Upper lobe of left lung (tissue), 4 donors: ENCODE measurements at regions not wholly inside any gene's neighbourhood (a gene's known extent, or its start where the extent isn't known, plus 50 kb on each side); places are given as distances from the start of the nearest gene placed in this dataset.

Experiments
- EP300 ChIP-seq, 4 donors: sonication (generic); formaldehyde crosslinking; IDR thresholded peaks; one replicate each; pipeline ENCODE4 v1.5.1; 2017; ENCODE audit warnings: antibody characterized with exemption in 4 of 4, control low read depth in 2 of 4
- POLR2AphosphoS5 ChIP-seq, 2 donors: sonication (generic); formaldehyde crosslinking; IDR thresholded peaks; one replicate each; pipeline ENCODE4 v1.5.1; 2017; ENCODE audit warnings: antibody characterized with exemption in 2 of 2
- TF ChIP-seq, protein P1 (sequence below), 6 experiments: fragments of 450-650 bp in 4 of 6; fragments of 200-600 bp in 2 of 6; sonication (generic) in 2 of 6; IDR thresholded peaks; one replicate each; pipeline ENCODE4 v1.5.1; 2016 to 2019; ENCODE audit warnings: antibody characterized with exemption in 6 of 6

DNA sequence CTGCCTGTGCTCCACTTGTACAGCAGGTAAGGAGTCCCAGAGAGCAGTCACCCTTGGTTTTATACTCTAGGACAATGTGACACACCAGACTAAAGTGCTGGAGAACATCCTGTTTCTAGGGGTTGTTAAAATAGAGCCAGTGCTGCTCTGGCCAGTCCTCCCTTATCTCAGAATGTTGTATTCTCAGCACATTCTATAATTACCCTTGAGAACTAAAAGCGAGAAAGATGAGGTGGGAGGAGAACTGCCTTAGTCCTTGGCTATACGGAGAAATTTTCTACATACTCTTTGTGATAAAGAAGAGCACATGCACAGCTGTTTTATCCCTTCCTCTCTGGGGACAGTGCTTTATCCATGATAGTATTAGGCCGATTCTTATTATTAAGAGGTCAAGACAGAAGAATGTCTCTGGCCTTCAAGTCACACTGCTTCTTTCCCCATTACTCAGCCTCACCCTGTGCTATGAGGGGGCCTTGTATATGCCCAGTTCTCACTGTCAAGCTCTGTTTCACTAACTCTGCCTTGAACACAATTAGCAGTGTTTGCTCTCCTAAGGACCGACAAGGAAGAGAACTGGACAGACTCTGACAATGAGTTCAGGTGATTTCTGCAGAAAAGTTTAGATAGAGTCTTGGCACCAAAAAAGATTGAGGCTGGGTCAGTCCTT lies 385.8 kb downstream of the TRIB2 start:
- TF ChIP-seq EP300 (IDR thresholded peaks at IDR 0.05) (no peak), POLR2AphosphoS5 (IDR thresholded peaks at IDR 0.05) (no peak)
- TF ChIP-seq, protein P1, sequence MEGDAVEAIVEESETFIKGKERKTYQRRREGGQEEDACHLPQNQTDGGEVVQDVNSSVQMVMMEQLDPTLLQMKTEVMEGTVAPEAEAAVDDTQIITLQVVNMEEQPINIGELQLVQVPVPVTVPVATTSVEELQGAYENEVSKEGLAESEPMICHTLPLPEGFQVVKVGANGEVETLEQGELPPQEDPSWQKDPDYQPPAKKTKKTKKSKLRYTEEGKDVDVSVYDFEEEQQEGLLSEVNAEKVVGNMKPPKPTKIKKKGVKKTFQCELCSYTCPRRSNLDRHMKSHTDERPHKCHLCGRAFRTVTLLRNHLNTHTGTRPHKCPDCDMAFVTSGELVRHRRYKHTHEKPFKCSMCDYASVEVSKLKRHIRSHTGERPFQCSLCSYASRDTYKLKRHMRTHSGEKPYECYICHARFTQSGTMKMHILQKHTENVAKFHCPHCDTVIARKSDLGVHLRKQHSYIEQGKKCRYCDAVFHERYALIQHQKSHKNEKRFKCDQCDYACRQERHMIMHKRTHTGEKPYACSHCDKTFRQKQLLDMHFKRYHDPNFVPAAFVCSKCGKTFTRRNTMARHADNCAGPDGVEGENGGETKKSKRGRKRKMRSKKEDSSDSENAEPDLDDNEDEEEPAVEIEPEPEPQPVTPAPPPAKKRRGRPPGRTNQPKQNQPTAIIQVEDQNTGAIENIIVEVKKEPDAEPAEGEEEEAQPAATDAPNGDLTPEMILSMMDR (IDR thresholded peaks at IDR 0.05), result no peak
